PC-9 (cell line): ENCODE measurements at regions not wholly inside any gene's neighbourhood (a gene's known extent, or its start where the extent isn't known, plus 50 kb on each side); places are given as distances from the start of the nearest gene placed in this dataset.

Source experiments
- EZH2 ChIP-seq: fragments of 200-600 bp; sonication (generic); IDR thresholded peaks from 2 replicates; pipeline ENCODE4 v1.8.0; 2017; ENCODE audit warnings: antibody characterized with exemption, low read depth
- TF ChIP-seq, protein P1 (sequence below): fragments of 200-600 bp; sonication (generic); conservative IDR thresholded peaks from 2 replicates; pipeline ENCODE4 v1.6.1; 2017; ENCODE audit warnings: mixed run types, antibody characterized with exemption, mild to moderate bottlenecking, moderate library complexity

GRCh38 chr18:24801001-24801400 lies 340.6 kb downstream of the HRH4 start:
- TF ChIP-seq, protein P1, sequence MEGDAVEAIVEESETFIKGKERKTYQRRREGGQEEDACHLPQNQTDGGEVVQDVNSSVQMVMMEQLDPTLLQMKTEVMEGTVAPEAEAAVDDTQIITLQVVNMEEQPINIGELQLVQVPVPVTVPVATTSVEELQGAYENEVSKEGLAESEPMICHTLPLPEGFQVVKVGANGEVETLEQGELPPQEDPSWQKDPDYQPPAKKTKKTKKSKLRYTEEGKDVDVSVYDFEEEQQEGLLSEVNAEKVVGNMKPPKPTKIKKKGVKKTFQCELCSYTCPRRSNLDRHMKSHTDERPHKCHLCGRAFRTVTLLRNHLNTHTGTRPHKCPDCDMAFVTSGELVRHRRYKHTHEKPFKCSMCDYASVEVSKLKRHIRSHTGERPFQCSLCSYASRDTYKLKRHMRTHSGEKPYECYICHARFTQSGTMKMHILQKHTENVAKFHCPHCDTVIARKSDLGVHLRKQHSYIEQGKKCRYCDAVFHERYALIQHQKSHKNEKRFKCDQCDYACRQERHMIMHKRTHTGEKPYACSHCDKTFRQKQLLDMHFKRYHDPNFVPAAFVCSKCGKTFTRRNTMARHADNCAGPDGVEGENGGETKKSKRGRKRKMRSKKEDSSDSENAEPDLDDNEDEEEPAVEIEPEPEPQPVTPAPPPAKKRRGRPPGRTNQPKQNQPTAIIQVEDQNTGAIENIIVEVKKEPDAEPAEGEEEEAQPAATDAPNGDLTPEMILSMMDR, result no peak
- no peak for TF ChIP-seq EZH2
